ENCODE measurements at regions not wholly inside any gene's neighbourhood (a gene's known extent, or its start where the extent isn't known, plus 50 kb on each side); places are given as distances from the start of the nearest gene placed in this dataset.

GRCh38 chr18:38237796-38238195 is 672.2 kb upstream of the CELF4 start:
- TF ChIP-seq L3MBTL2 (conservative IDR thresholded peaks at IDR 0.05) (no peak), FOXA1 (IDR thresholded peaks at IDR 0.05) (no peak), PKNOX1 (IDR thresholded peaks at IDR 0.05) (no peak), BHLHE40 (IDR thresholded peaks at IDR 0.05; ENCODE audit: borderline replicate concordance) (no peak), HDGF (IDR thresholded peaks at IDR 0.05; ENCODE audit: borderline replicate concordance) (no peak), SUZ12 (IDR thresholded peaks at IDR 0.05) (no peak), ARNT (IDR thresholded peaks at IDR 0.05) (no peak), TARDBP (IDR thresholded peaks at IDR 0.05) (no peak), ZNF384 (IDR thresholded peaks at IDR 0.05) (no peak), ELF4 (IDR thresholded peaks at IDR 0.05) (no peak), NFRKB (IDR thresholded peaks at IDR 0.05) (no peak), CTBP1 (IDR thresholded peaks at IDR 0.05; ENCODE audit: borderline replicate concordance) (no peak)

Data from HEK293T (cell line).